Fibroblast of lung (primary cell): ENCODE measurements at regions not wholly inside any gene's neighbourhood (a gene's known extent, or its start where the extent isn't known, plus 50 kb on each side); places are given as distances from the start of the nearest gene placed in this dataset.

Experiments used
- DNase-seq, 2 donors: peaks; one replicate each; pipeline versions ENCODE4 v3.0.0 to v3.0.0-alpha.2; 2010; ENCODE audit warnings: low read depth in 2 of 2
- H2AFZ ChIP-seq: 2 replicates; pipeline ENCODE4 v1.5.1; 2012; ENCODE audit warnings: low read length, control low read depth, inconsistent platforms
- H3K27ac ChIP-seq: 2 replicates; pipeline ENCODE4 v1.5.1; 2011; ENCODE audit warnings: low read length, control low read depth; ENCODE audit not compliant: insufficient read depth
- H3K27me3 ChIP-seq: 2 replicates; pipeline ENCODE4 v1.5.1; 2011; ENCODE audit warnings: mild to moderate bottlenecking, low read length; ENCODE audit not compliant: control insufficient read depth, insufficient read depth
- H3K36me3 ChIP-seq: 2 replicates; pipeline ENCODE4 v1.5.1; 2011; ENCODE audit warnings: low read length; ENCODE audit not compliant: control insufficient read depth, insufficient read depth
- H3K4me1 ChIP-seq: 2 replicates; pipeline ENCODE4 v1.5.1; 2011; ENCODE audit warnings: low read length; ENCODE audit not compliant: control insufficient read depth, insufficient read depth; ENCODE audit errors: extremely low read depth
- H3K4me2 ChIP-seq: 2 replicates; pipeline ENCODE4 v1.5.1; 2011; ENCODE audit warnings: low read length, control low read depth; ENCODE audit not compliant: insufficient read depth; ENCODE audit errors: extremely low read depth
- H3K4me3 ChIP-seq, 4 experiments: fragments of 200-600 bp in 1 of 4; sonication (generic) in 1 of 4; replicated peaks in 1 of 4; 2 replicates each; pipeline ENCODE4 v1.5.1; 2011 to 2016; ENCODE audit warnings: low read length in 4 of 4, low read depth in 3 of 4, mild to moderate bottlenecking in 3 of 4, control low read depth in 2 of 4, inconsistent platforms in 1 of 4, mixed read lengths in 1 of 4; ENCODE audit not compliant: insufficient read depth in 1 of 4; ENCODE audit errors: control extremely low read depth in 1 of 4
- H3K79me2 ChIP-seq: 2 replicates; pipeline ENCODE4 v1.5.1; 2012; ENCODE audit warnings: mild to moderate bottlenecking, low read length, inconsistent platforms; ENCODE audit not compliant: control insufficient read depth, insufficient read depth
- H3K9ac ChIP-seq: 2 replicates; pipeline ENCODE4 v1.5.1; 2011; ENCODE audit warnings: mild to moderate bottlenecking, low read length, control low read depth; ENCODE audit not compliant: insufficient read depth
- H3K9me3 ChIP-seq: 2 replicates; pipeline ENCODE4 v1.5.1; 2012; ENCODE audit warnings: low read depth, low read length; ENCODE audit not compliant: control insufficient read depth, insufficient read depth
- H4K20me1 ChIP-seq: 2 replicates; pipeline ENCODE4 v1.5.1; 2011; ENCODE audit warnings: low read length; ENCODE audit not compliant: control insufficient read depth, insufficient read depth; ENCODE audit errors: extremely low read depth
- CTCF ChIP-seq, 2 donors: IDR thresholded peaks in 1 of 2; conservative IDR thresholded peaks in 1 of 2; 1 replicate in 1 of 2; 2 replicates in 1 of 2; pipeline ENCODE4 v1.5.1; 2011 to 2012; ENCODE audit warnings: low read length in 2 of 2, control low read depth in 1 of 2, inconsistent platforms in 1 of 2, low read depth in 1 of 2, mild to moderate bottlenecking in 1 of 2
- EZH2 ChIP-seq: IDR thresholded peaks from 2 replicates; pipeline ENCODE4 v1.5.1; 2012; ENCODE audit warnings: low read length, control low read depth, mild to moderate bottlenecking; ENCODE audit errors: missing control alignments

GRCh38 chr19:32138416-32138815, 207.0 kb upstream of the ZNF507 start:
- Histone ChIP-seq H2AFZ (no peak overlapping the region), H3K79me2 (no peaks in the 10 kb centered on the region), H3K9ac (no peak overlapping the region), H3K4me1 (no peaks in the 10 kb centered on the region), H4K20me1 (no peaks in the 10 kb centered on the region), H3K4me3 (no peak overlapping the region), H3K27ac (no peak overlapping the region), H3K4me2 (no peak overlapping the region), H3K27me3 (no peaks in the 10 kb centered on the region), H3K9me3 (no peaks in the 10 kb centered on the region), H3K36me3 (no peaks in the 10 kb centered on the region)
- TF ChIP-seq CTCF (conservative IDR thresholded peaks at IDR 0.05 in 1 of 2, IDR thresholded peaks at IDR 0.05 in 1 of 2; ENCODE audit: low read depth in 1 of 2, low read length in 2 of 2) (peak in 1 of 2 donors; percentile 16), EZH2 (no peak)
- DNase-seq: no peak

- DNase-seq: no peak
- no peaks in the 10 kb centered on the region for H3K9me3 ChIP-seq
Measured at GRCh38 chr19:32141840-32142511, 203.4 kb upstream of the ZNF507 start.

GRCh38 chr19:32146664-32147063, 198.7 kb upstream of the ZNF507 start:
- no peak for DNase-seq
- no peak overlapping the region for H3K27ac ChIP-seq
- H2AFZ ChIP-seq: no peak overlapping the region
- no peak overlapping the region for H3K9ac ChIP-seq
- no peaks in the 10 kb centered on the region for H3K9me3 ChIP-seq
- H3K27me3 ChIP-seq: no peaks in the 10 kb centered on the region
- no peaks in the 10 kb centered on the region for H3K79me2 ChIP-seq
- H3K4me3 ChIP-seq: no peak overlapping the region
- no peak for TF ChIP-seq CTCF (conservative IDR thresholded peaks at IDR 0.05 in 1 of 2, IDR thresholded peaks at IDR 0.05 in 1 of 2; ENCODE audit: low read depth in 1 of 2, low read length in 2 of 2)
- TF ChIP-seq EZH2: no peak
- no peaks in the 10 kb centered on the region for H4K20me1 ChIP-seq
- no peaks in the 10 kb centered on the region for H3K4me1 ChIP-seq
- no peak overlapping the region for H3K4me2 ChIP-seq
- no peaks in the 10 kb centered on the region for H3K36me3 ChIP-seq

More at GRCh38 chr19:32141840-32142511, 203.4 kb upstream of the ZNF507 start:
- Histone ChIP-seq H3K4me1 (no peaks in the 10 kb centered on the region), H2AFZ (no peak overlapping the region), H3K4me2 (no peak overlapping the region), H3K4me3 (no peak overlapping the region), H3K27ac (no peak overlapping the region), H3K79me2 (no peaks in the 10 kb centered on the region), H3K36me3 (no peaks in the 10 kb centered on the region), H3K9ac (no peak overlapping the region), H4K20me1 (no peaks in the 10 kb centered on the region), H3K27me3 (no peaks in the 10 kb centered on the region)
- TF ChIP-seq EZH2 (no peak), CTCF (conservative IDR thresholded peaks at IDR 0.05 in 1 of 2, IDR thresholded peaks at IDR 0.05 in 1 of 2; ENCODE audit: low read depth in 1 of 2, low read length in 2 of 2) (no peak)
